WTC11 (cell line): ENCODE measurements at regions not wholly inside any gene's neighbourhood (a gene's known extent, or its start where the extent isn't known, plus 50 kb on each side); places are given as distances from the start of the nearest gene placed in this dataset.

ENCODE experiments used
- CREM ChIP-seq: sonication (generic); formaldehyde crosslinking; IDR thresholded peaks from 2 replicates; pipeline ENCODE4 v1.8.1; 2022; ENCODE audit warnings: mild to moderate bottlenecking, missing genetic modification reagents, moderate library complexity
- CTCF ChIP-seq: fragments of 200-600 bp; IDR thresholded peaks from 2 replicates; pipeline ENCODE4 v1.8.0; 2022; ENCODE audit warnings: antibody characterized with exemption
- E2F5 ChIP-seq: sonication (generic); formaldehyde crosslinking; IDR thresholded peaks from 2 replicates; pipeline ENCODE4 v1.8.1; 2022; ENCODE audit warnings: mild to moderate bottlenecking, moderate library complexity, missing genetic modification reagents
- EMX1 ChIP-seq: fragments of 250-450 bp; sonication (Bioruptor Pico); IDR thresholded peaks from 2 replicates; pipeline ENCODE4 v1.8.0; 2021; ENCODE audit warnings: mild to moderate bottlenecking
- ESRRA ChIP-seq: sonication (generic); formaldehyde crosslinking; IDR thresholded peaks from 2 replicates; pipeline ENCODE4 v1.8.1; 2022; ENCODE audit warnings: mild to moderate bottlenecking, missing genetic modification reagents, borderline replicate concordance
- ETV6 ChIP-seq: sonication (generic); formaldehyde crosslinking; IDR thresholded peaks from 2 replicates; pipeline ENCODE4 v1.8.1; 2022; ENCODE audit warnings: mild to moderate bottlenecking, missing genetic modification reagents
- HMGA2 ChIP-seq: fragments of 250-450 bp; sonication (Bioruptor Pico); IDR thresholded peaks from 2 replicates; pipeline ENCODE4 v1.4.0; 2021; ENCODE audit warnings: mild to moderate bottlenecking, moderate library complexity
- HMGXB4 ChIP-seq: sonication (generic); formaldehyde crosslinking; IDR thresholded peaks from 2 replicates; pipeline ENCODE4 v1.8.1; 2023; ENCODE audit warnings: mild to moderate bottlenecking, moderate library complexity, missing genetic modification reagents
- JAZF1 ChIP-seq: fragments of 250-450 bp; sonication (Bioruptor Pico); IDR thresholded peaks from 2 replicates; pipeline ENCODE4 v1.9.0; 2021; ENCODE audit warnings: moderate library complexity, mild to moderate bottlenecking, inconsistent platforms
- KAT7 ChIP-seq: sonication (generic); formaldehyde crosslinking; IDR thresholded peaks from 2 replicates; pipeline ENCODE4 v1.8.1; 2023; ENCODE audit warnings: missing genetic modification reagents, mild to moderate bottlenecking, borderline replicate concordance
- MAX ChIP-seq: sonication (generic); formaldehyde crosslinking; IDR thresholded peaks from 2 replicates; pipeline ENCODE4 v1.8.0; 2022; ENCODE audit warnings: mild to moderate bottlenecking, missing genetic modification reagents
- NFATC4 ChIP-seq: fragments of 250-450 bp; sonication (Bioruptor Pico); IDR thresholded peaks from 2 replicates; pipeline ENCODE4 v1.9.0; 2021; ENCODE audit warnings: mild to moderate bottlenecking
- NFYB ChIP-seq: sonication (generic); formaldehyde crosslinking; conservative IDR thresholded peaks from 2 replicates; pipeline ENCODE4 v1.8.0; 2022; ENCODE audit warnings: low read depth, missing genetic modification reagents
- SMAD3 ChIP-seq: sonication (generic); formaldehyde crosslinking; IDR thresholded peaks from 2 replicates; pipeline ENCODE4 v1.8.0; 2022; ENCODE audit warnings: missing genetic modification reagents, mild to moderate bottlenecking, borderline replicate concordance
- STAT6 ChIP-seq: sonication (generic); formaldehyde crosslinking; conservative IDR thresholded peaks from 2 replicates; pipeline ENCODE4 v1.8.1; 2023; ENCODE audit warnings: mild to moderate bottlenecking, low read depth, missing genetic modification reagents, moderate library complexity
- TEAD4 ChIP-seq: sonication (generic); formaldehyde crosslinking; IDR thresholded peaks from 2 replicates; pipeline ENCODE4 v1.8.0; 2022; ENCODE audit warnings: mild to moderate bottlenecking, missing genetic modification reagents
- ZBTB21 ChIP-seq: sonication (generic); formaldehyde crosslinking; IDR thresholded peaks from 2 replicates; pipeline ENCODE4 v1.8.1; 2023; ENCODE audit warnings: mild to moderate bottlenecking, missing genetic modification reagents, borderline replicate concordance
- ZNF121 ChIP-seq: sonication (generic); formaldehyde crosslinking; IDR thresholded peaks from 2 replicates; pipeline ENCODE4 v1.8.0; 2023; ENCODE audit warnings: missing genetic modification reagents
- ZNF219 ChIP-seq: sonication (generic); formaldehyde crosslinking; IDR thresholded peaks from 2 replicates; pipeline ENCODE4 v1.8.0; 2023; ENCODE audit warnings: missing genetic modification reagents, mild to moderate bottlenecking, borderline replicate concordance
- ZNF416 ChIP-seq: fragments of 250-450 bp; sonication (Bioruptor Pico); IDR thresholded peaks from 2 replicates; pipeline ENCODE4 v1.9.0; 2021; ENCODE audit warnings: mild to moderate bottlenecking, inconsistent platforms
- ZNF512 ChIP-seq: sonication (generic); formaldehyde crosslinking; IDR thresholded peaks from 2 replicates; pipeline ENCODE4 v1.8.1; 2022; ENCODE audit warnings: missing genetic modification reagents, borderline replicate concordance
- TF ChIP-seq, protein P1 (sequence below): fragments of 250-450 bp; sonication (Bioruptor Pico); IDR thresholded peaks from 2 replicates; pipeline ENCODE4 v1.8.0; 2021; ENCODE audit warnings: mild to moderate bottlenecking
- TF ChIP-seq, protein P2 (sequence below): sonication (generic); formaldehyde crosslinking; IDR thresholded peaks from 2 replicates; pipeline ENCODE4 v1.8.1; 2022; ENCODE audit warnings: low read depth, mild to moderate bottlenecking, moderate library complexity, missing genetic modification reagents, borderline replicate concordance
- TF ChIP-seq, protein P3 (sequence below): sonication (generic); formaldehyde crosslinking; IDR thresholded peaks from 2 replicates; pipeline ENCODE4 v1.8.0; 2022; ENCODE audit warnings: missing genetic modification reagents

- TF ChIP-seq SMAD3 (CRISPR knock-in tag) (no peak), ZNF121 (CRISPR knock-in tag) (no peak), HMGA2 (CRISPR knock-in tag) (no peak), ZNF416 (CRISPR knock-in tag) (no peak), MAX (peak; percentile 31; the same call in 1 of the 2 replicates), TEAD4 (no peak), ETV6 (CRISPR knock-in tag) (peak; percentile 24; the same call in 1 of the 2 replicates), NFYB (CRISPR knock-in tag) (no peak), ESRRA (CRISPR knock-in tag) (no peak), KAT7 (0 out of 2 replicates have a peak, but pooled peaks have one; percentile 22), ZNF512 (CRISPR knock-in tag) (no peak), HMGXB4 (0 out of 2 replicates have a peak, but pooled peaks have one; percentile 41), EMX1 (CRISPR knock-in tag) (no peak), ZBTB21 (CRISPR knock-in tag) (no peak), STAT6 (CRISPR knock-in tag) (no peak), JAZF1 (CRISPR knock-in tag) (no peak), ZNF219 (no peak), CREM (CRISPR knock-in tag) (no peak), CTCF (no peak), NFATC4 (CRISPR knock-in tag) (no peak), E2F5 (CRISPR knock-in tag) (no peak)
- TF ChIP-seq, protein P1, sequence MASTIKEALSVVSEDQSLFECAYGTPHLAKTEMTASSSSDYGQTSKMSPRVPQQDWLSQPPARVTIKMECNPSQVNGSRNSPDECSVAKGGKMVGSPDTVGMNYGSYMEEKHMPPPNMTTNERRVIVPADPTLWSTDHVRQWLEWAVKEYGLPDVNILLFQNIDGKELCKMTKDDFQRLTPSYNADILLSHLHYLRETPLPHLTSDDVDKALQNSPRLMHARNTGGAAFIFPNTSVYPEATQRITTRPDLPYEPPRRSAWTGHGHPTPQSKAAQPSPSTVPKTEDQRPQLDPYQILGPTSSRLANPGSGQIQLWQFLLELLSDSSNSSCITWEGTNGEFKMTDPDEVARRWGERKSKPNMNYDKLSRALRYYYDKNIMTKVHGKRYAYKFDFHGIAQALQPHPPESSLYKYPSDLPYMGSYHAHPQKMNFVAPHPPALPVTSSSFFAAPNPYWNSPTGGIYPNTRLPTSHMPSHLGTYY = no peak
- TF ChIP-seq, protein P2, sequence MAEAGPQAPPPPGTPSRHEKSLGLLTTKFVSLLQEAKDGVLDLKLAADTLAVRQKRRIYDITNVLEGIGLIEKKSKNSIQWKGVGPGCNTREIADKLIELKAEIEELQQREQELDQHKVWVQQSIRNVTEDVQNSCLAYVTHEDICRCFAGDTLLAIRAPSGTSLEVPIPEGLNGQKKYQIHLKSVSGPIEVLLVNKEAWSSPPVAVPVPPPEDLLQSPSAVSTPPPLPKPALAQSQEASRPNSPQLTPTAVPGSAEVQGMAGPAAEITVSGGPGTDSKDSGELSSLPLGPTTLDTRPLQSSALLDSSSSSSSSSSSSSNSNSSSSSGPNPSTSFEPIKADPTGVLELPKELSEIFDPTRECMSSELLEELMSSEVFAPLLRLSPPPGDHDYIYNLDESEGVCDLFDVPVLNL = no peak
- TF ChIP-seq, protein P3, sequence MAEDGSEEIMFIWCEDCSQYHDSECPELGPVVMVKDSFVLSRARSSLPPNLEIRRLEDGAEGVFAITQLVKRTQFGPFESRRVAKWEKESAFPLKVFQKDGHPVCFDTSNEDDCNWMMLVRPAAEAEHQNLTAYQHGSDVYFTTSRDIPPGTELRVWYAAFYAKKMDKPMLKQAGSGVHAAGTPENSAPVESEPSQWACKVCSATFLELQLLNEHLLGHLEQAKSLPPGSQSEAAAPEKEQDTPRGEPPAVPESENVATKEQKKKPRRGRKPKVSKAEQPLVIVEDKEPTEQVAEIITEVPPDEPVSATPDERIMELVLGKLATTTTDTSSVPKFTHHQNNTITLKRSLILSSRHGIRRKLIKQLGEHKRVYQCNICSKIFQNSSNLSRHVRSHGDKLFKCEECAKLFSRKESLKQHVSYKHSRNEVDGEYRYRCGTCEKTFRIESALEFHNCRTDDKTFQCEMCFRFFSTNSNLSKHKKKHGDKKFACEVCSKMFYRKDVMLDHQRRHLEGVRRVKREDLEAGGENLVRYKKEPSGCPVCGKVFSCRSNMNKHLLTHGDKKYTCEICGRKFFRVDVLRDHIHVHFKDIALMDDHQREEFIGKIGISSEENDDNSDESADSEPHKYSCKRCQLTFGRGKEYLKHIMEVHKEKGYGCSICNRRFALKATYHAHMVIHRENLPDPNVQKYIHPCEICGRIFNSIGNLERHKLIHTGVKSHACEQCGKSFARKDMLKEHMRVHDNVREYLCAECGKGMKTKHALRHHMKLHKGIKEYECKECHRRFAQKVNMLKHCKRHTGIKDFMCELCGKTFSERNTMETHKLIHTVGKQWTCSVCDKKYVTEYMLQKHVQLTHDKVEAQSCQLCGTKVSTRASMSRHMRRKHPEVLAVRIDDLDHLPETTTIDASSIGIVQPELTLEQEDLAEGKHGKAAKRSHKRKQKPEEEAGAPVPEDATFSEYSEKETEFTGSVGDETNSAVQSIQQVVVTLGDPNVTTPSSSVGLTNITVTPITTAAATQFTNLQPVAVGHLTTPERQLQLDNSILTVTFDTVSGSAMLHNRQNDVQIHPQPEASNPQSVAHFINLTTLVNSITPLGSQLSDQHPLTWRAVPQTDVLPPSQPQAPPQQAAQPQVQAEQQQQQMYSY (CRISPR knock-in tag) = no peak
These were observed 263.6 kb downstream of the CTTN start (continued) for GRCh38 chr11:70661761-70662501.
